NCI-H526 treated with DMSO at 0.1 percent for 48 hours (cell line): ENCODE measurements at regions not wholly inside any gene's neighbourhood (a gene's known extent, or its start where the extent isn't known, plus 50 kb on each side); places are given as distances from the start of the nearest gene placed in this dataset.
"Not testable (repeated sequence)": the region's sequence is repeated elsewhere in the genome, so short reads cannot be mapped to it uniquely, and the experiment has no call there.

Experiments
- DNase-seq: peaks from one replicate; lab custom pipeline; 2025; lab: John Stamatoyannopoulos, UW

GRCh38 chr5:4570047-4570995 is 569.8 kb upstream of the ADAMTS16 start:
- no peak for DNase-seq

- DNase-seq: no peak
Measured at GRCh38 chr5:4571248-4571948, 568.7 kb upstream of the ADAMTS16 start.

GRCh38 chr5:4572311-4573100 is 567.6 kb upstream of the ADAMTS16 start:
- no peak for DNase-seq

GRCh38 chr5:4575608-4576007 is 564.5 kb upstream of the ADAMTS16 start:
- no peak for DNase-seq

GRCh38 chr5:4576161-4576748 is 563.9 kb upstream of the ADAMTS16 start:
- no peak for DNase-seq

- no peak for DNase-seq
Measured at GRCh38 chr5:4576908-4577307, 563.2 kb upstream of the ADAMTS16 start.

GRCh38 chr5:4579679-4580078 is 560.5 kb upstream of the ADAMTS16 start:
- DNase-seq: no peak

- no peak for DNase-seq
Measured at GRCh38 chr5:4580772-4581171, 559.4 kb upstream of the ADAMTS16 start.

GRCh38 chr5:4581289-4581688 is 558.8 kb upstream of the ADAMTS16 start:
- no peak for DNase-seq

- DNase-seq: no peak
Measured at GRCh38 chr5:4584982-4585381, 555.1 kb upstream of the ADAMTS16 start.

- DNase-seq: no peak
Measured at GRCh38 chr5:4613440-4613839, 526.7 kb upstream of the ADAMTS16 start.

GRCh38 chr5:4614088-4614487 is 526.0 kb upstream of the ADAMTS16 start:
- DNase-seq: no peak

GRCh38 chr5:4615369-4615768 is 524.8 kb upstream of the ADAMTS16 start:
- DNase-seq: not testable (repeated sequence)

- no peak for DNase-seq
Measured at GRCh38 chr5:4625206-4625896, 514.8 kb upstream of the ADAMTS16 start.

GRCh38 chr5:4627131-4627530 is 513.0 kb upstream of the ADAMTS16 start:
- DNase-seq: peak; percentile 65

GRCh38 chr5:4627929-4628328 is 512.2 kb upstream of the ADAMTS16 start:
- DNase-seq: peak; percentile 96

- DNase-seq: no peak
Measured at GRCh38 chr5:4628645-4629385, 511.3 kb upstream of the ADAMTS16 start.

- peak; percentile 87 for DNase-seq
Measured at GRCh38 chr5:4630031-4630430, 510.1 kb upstream of the ADAMTS16 start.

GRCh38 chr5:4634342-4634741 is 505.8 kb upstream of the ADAMTS16 start:
- peak; percentile 23 for DNase-seq

- DNase-seq: peak; percentile 81
Measured at GRCh38 chr5:4636378-4636777, 503.8 kb upstream of the ADAMTS16 start.

GRCh38 chr5:4639946-4640345 is 500.2 kb upstream of the ADAMTS16 start:
- DNase-seq: peak; percentile 60
